HL-60 (cell line): ENCODE measurements at regions not wholly inside any gene's neighbourhood (a gene's known extent, or its start where the extent isn't known, plus 50 kb on each side); places are given as distances from the start of the nearest gene placed in this dataset.

Experiments used
- DNase-seq, 2 experiments: peaks; one replicate each; pipeline ENCODE4 v3.0.0-alpha.2; 2010 to 2020; ENCODE audit warnings: low read depth in 1 of 2, low spot score in 1 of 2
- H3K27ac ChIP-seq: fragments of 250-450 bp; sonication (Bioruptor Pico); replicated peaks from 2 replicates; pipeline ENCODE4 v1.5.1; 2020; ENCODE audit warnings: mild to moderate bottlenecking, moderate library complexity
- H3K27me3 ChIP-seq: fragments of 250-450 bp; sonication (Bioruptor Pico); 2 replicates; pipeline ENCODE4 v1.5.1; 2021; ENCODE audit warnings: mild to moderate bottlenecking, moderate library complexity; ENCODE audit not compliant: insufficient read depth, poor library complexity, severe bottlenecking
- H3K4me3 ChIP-seq: replicated peaks from 2 replicates; pipeline ENCODE4 v1.5.1; 2011; ENCODE audit warnings: mild to moderate bottlenecking, control low read depth, low read length; ENCODE audit not compliant: insufficient read depth
- CTCF ChIP-seq: IDR thresholded peaks from one replicate; pipeline ENCODE4 v1.5.1; 2011; ENCODE audit warnings: low read length, control low read depth, inconsistent platforms; ENCODE audit not compliant: insufficient read depth
- GABPA ChIP-seq: IDR thresholded peaks from 2 replicates; pipeline ENCODE4 v1.6.1; 2012; ENCODE audit warnings: low read depth
- POLR2AphosphoS5 ChIP-seq: IDR thresholded peaks from 2 replicates; pipeline ENCODE4 v1.6.1; 2012; ENCODE audit warnings: low read depth
- REST ChIP-seq: IDR thresholded peaks from 2 replicates; pipeline ENCODE4 v1.6.1; 2012; ENCODE audit warnings: low read depth; ENCODE audit not compliant: insufficient replicate concordance
- SPI1 ChIP-seq: IDR thresholded peaks from 2 replicates; pipeline ENCODE4 v1.6.1; 2012; ENCODE audit warnings: low read depth, mild to moderate bottlenecking, borderline replicate concordance

GRCh38 chr11:76282811-76283595 lies 76.7 kb upstream of the WNT11 start:
- H3K27ac ChIP-seq = no peak overlapping the region
- no peak for TF ChIP-seq REST
- no peak for TF ChIP-seq SPI1
- no peak for TF ChIP-seq POLR2AphosphoS5
- no peak for TF ChIP-seq GABPA
- no peak for TF ChIP-seq CTCF
- H3K27me3 ChIP-seq = no peaks in the 10 kb centered on the region
- no peak overlapping the region for H3K4me3 ChIP-seq
- no peak for DNase-seq

- no peaks in the 10 kb centered on the region for H3K27me3 ChIP-seq
- TF ChIP-seq SPI1 (no peak), REST (no peak), CTCF (no peak), POLR2AphosphoS5 (no peak), GABPA (no peak)
These were observed 75.9 kb upstream of the WNT11 start for GRCh38 chr11:76282172-76282571.

GRCh38 chr11:76281558-76281906 lies 75.2 kb upstream of the WNT11 start:
- Histone ChIP-seq H3K27me3 (no peaks in the 10 kb centered on the region), H3K4me3 (no peak overlapping the region), H3K27ac (no peak overlapping the region)
- no peak for DNase-seq
- no peak for TF ChIP-seq POLR2AphosphoS5
- no peak for TF ChIP-seq REST

More at GRCh38 chr11:76282172-76282571, 75.9 kb upstream of the WNT11 start:
- H3K27ac ChIP-seq = no peak overlapping the region
- H3K4me3 ChIP-seq = no peak overlapping the region
- DNase-seq = no peak
